IPS-NIHi7 (cell line): ENCODE measurements at regions not wholly inside any gene's neighbourhood (a gene's known extent, or its start where the extent isn't known, plus 50 kb on each side); places are given as distances from the start of the nearest gene placed in this dataset.

Source experiments
- DNase-seq: peaks from one replicate; pipeline ENCODE4 v3.0.0; 2012; ENCODE audit warnings: mixed read lengths; ENCODE audit errors: extremely low spot score

DNA sequence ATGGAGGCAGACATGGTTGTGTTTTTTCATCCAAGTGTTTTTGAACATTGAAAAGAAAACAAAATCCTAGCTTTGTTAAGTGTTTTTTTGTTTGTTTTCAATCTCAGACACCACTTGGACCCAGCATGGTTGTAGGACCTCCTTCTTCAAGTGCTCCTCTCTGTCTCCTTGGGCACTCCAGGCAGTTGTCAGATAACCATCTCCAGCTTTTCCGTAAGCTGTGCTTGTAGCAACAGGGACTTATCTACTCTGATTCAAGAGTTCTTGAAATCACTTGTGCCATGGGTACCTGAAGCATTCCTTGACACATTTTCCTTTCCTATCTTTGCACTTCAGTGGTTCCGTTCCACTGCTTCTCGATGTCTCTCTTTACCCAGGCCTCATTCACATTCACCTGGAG is 334.9 kb upstream of the DDX53 start:
- no peak for DNase-seq

DNA sequence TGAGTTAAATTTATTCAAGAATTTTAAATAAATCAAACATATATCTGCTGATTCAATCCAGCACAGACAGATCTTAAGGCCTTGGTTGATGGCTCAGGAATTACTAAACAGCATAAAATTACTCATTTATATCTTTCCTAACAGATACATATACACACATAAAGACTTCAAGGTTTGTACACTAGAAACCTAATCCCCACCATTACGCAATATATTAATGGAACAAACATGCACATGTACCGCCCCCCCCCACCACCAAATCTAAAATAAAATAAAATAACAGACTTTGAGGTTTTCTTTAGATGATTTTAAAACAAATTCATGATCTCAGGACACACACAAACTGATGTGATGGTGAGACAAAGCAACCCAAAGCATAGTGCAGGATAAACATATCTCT is 333.9 kb upstream of the DDX53 start:
- no peak for DNase-seq

DNA sequence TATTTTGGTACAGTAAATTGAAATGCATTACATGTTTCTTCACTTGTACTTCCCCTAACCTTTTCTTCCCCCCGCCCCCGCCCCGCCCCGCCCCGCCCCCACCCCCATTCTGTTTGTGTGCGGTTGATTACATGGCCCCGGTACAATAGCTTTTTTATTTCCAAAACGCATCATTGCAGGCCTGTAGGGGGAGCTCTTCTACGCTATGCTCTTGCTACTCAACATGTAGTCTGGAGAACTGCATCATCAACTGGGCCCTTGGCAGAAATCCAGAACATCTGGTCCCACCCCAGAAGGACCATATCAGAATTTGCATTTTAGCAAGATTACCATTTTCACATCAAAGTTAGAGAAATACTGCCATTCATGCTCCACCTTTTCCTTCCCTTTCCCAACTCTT is 333.3 kb upstream of the DDX53 start:
- peak; percentile 76 for DNase-seq

DNA sequence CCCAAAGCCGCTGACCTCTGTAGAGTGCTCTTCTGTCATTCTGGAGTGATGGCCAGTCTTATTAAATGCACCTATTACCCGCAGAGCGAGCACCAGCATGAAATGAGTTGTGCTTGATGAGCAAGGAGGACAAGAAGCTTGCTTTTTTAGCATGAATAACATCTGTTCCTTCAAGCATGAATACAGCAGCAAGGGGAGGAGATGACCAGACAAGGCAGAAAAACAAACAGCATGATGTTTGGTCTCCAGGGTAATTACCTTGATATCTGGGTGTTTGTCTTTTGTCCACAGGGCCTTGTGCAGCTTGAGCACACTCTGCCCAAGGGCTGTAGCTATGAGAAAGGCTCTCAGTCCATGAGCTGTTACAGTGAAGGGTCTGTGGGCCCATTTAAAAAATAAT is 324.8 kb upstream of the DDX53 start:
- no peak for DNase-seq

DNA sequence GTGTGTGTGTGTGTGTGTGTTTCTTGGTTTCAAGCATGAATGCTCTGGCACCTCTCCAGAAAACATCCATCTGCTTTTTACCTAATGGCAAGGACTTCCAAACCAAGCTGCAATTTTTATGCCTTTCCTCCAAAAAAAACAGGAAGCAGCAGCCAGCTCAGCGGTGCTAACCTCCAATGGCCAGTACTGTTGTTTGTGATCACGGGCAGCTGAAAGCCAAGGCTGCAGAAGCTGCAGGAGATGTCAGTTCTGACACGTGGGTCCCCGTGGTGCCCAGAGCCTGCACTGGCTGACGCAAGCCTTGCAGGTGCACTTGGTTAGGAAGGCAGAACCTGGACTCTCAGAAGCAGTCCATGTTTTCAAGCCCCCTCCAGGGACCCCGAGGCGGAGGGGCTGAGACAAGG is 313.6 kb upstream of the DDX53 start:
- DNase-seq: no peak

DNA sequence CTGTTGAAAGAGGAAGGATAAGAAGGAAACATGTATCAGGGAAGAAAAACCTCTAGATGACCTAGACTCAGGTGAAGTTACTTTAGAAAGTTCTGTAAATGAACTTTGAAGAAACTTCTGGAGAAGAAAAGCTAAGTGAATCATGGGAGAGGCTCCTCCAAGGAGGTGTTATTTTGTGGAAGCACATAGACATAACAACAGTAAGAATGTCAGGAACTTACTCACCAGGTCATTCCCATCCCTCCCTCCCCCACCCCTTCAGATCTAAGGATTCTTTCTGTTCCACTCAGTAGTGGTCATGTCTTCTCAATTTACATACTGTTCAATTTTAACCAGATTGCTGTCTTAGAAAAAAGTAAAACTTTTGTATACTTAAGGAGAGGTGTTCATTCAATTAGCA is 310.5 kb upstream of the DDX53 start:
- peak; percentile 51 for DNase-seq

DNA sequence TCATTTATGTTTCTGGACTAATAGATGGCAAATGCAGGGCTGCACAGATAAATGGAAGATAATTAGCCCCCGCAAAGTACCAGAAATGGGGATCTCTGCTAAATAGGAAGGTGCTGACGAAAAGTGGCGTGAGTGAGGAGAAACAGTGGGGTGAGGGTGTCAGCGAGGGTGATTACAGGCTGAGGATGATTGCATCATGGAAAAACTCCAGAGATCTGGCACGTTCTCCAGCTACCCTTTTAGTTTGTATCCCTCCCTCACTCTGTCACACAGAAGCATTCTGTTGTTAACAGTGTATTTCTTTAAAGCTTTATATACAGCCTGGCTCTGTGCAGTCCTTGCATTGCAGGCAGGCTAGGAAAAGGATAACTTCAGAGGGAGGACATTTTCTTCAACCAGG is 309.6 kb upstream of the DDX53 start:
- peak; percentile 21 for DNase-seq

DNA sequence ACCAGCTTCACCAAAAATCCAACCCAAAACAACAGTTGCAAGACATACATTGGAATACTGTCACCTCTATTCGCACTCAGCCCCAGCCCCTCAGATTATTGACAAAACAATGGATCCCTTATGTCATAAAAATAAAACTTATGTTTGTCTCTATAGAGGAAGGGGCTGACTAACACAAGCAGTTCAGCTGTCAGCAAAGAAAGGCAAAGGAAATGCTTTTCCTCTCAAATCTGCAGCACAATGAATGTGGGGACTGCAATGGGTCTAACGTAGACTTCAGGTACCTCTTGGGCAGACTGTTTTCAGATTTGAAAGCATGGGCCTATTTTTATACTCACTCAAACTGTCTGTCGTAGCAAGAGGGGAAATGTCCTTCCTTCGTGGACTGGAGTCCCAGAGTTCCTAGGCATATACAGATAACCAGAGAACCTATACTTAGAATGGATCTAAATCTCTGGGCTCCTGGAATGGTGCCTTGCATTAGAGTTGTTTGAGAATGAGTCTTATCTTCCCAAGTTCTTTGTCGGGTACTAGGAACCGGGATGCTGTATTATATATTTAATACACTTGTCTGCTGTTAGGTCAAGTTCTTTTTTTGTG is 307.7 kb upstream of the DDX53 start:
- no peak for DNase-seq

DNA sequence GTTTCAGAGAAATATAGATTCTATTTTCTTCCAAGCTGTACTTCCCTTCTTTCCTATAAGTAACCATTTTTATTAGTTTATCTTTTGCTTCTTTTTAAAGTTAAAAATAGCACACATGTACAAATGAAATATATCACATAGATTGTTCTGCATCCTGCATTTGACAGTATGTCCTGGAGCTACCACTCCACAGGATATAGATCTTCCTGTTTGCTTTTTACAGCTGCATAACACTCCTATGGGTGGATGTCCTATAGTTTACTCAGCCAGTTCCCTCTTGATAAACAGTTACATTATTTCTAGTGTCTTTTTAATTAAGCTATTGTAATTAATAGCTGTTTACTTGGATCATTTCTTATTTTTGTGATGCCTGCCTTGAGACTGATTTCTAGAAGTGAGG is 301.6 kb upstream of the DDX53 start:
- no peak for DNase-seq

DNA sequence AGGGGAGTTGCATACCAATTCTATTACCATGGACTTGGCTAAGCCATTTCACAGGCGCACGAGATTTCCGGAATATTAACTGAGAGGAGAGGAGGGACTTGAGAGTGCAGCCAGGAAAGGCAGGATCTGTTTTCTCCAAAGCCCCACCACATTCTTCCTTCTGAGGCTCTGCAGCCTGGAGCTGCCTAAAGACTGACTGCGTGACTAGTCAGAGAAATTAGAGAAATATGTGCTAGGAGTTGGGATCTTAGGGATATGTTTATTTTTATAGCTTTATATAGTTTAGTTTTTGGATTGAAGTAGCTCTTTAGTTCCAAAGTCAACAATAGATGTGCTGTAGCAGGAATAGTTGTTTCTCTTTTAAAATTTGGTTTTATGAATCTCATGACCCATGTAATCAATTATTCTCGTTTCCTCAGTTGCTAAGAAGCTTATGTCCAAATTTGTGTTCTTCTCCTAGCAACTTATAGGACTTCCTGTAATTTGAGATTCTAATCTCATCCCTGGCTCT is 300.1 kb upstream of the DDX53 start:
- DNase-seq: no peak

DNA sequence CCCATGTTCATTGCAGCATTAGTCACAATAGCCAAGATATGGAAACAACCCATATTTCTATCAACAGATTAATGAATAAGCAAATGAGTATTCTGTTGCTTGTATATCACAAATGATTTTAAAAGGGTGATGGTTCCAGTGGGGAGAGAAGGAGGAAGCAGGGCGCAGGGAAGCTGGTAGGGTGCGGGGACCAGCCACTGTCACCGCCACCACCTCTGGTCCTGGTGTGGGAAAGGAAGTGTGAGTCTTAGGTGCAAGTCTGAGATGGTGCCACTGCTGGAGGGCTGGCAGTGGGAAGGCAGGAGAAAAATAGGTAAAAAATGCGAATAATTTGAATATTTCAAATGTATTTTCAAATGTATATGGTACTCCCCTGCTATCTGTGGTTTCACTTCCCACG is 286.8 kb upstream of the DDX53 start:
- no peak for DNase-seq

DNA sequence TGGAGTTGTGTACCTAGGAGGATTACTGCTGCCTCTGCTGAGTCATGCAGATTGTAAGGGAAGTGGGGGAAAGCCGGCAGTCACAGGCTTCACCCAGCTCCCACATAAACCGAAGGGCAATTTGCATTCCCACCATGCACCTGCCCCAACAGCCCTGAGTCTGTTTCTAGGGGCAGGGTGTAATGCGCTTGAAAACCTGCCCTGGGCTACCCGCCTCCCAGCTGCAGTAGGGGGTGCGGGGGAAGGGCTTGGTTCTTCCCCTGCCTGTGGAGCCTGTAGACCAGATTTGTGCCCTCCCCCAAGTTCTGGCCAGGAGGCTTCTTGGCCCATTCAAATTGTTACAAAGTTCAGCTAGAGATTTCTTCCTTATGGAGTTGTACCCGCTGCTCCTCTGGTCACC is 269.2 kb upstream of the DDX53 start:
- peak; percentile 29 for DNase-seq

DNA sequence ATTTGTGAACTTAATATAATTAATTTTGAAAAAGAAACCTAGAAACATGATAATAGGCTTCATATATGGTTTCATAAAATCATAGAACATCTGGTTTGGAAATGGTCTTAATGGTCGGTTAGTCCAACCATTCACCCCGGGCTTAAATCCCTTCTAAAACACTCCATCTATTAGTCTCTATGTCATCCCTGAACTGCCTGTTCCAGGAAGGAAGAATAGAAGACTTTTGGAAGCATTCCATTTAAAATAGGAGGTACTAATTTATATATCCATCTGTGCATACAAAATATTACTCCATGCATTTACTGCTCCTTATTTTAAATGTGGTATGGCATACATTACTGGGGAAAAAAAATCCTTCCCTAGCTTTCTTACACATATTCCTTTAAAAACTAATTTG is 262.2 kb upstream of the DDX53 start:
- DNase-seq: no peak

DNA sequence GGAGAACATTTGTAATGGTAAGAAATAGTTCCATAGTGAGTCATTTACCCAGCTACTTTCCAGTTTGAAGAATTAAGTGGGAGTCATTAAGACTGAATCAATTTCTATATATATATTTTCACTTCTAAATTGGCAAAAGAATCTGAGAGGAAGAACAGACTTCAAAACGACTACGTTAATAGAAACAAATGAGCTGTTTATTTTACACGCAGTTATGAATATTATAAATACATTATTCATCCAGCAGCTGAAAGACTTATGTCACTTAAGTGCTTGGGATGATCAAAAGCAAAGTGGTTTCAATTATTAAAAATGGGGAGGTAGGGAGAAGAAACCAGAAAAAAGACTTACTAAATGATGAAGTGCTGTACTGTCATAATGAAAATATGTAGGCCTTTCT is 260.5 kb upstream of the DDX53 start:
- no peak for DNase-seq

DNA sequence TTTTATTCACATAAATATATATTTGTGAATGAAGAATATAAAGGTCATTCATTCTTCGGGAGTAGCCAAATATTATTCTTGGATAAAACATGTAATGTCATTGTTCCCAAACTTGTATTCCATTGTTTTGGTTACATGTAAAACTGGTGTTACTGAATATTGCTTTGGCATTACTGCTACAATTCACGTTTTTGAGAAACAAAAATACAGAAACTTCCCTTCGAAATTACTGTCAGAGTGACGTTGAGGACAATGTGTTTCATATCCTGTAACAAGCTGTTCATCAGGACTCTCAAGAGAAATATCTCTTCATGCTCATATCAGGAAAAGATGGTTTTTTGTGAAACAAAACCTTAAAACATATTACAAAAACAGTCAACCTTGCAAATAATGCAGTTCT is 258.9 kb upstream of the DDX53 start:
- DNase-seq: no peak

DNA sequence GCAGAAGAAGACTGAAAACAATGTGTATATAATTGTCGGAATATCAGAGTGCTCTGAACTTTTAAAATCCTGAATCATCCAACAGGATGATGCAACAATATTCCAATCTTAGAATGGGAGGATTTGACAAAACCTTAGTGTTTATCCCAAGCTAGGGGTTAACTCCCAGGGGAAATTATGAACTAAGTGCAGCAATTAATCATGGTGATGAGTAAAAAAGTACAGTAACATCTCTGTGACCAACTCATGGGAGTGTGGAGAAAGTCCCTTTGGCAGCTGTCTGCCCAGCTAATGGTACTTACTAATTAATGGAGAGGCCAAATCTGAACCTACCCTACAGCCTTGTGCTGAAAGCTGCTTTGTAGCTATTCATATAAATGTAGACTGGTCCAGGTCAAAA is 257.6 kb upstream of the DDX53 start:
- DNase-seq: no peak

DNA sequence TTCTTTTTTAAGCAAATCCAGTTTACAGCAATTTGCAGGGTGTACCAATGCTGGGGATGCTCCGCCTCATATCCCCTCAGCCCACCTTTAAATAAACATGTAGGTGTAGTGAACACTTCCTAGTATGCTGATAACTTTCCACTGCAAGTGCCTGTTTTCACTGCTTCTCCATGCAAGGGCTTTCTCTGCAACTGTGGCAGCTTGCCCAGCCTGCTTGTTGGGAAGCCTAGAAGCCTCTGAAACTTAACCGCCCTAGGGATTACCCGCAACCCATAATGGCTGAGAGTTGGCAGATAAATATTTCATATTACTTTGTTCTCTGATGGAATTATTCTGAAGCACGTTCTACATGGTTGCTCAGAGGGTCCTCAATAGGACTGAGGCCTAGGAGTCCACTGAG is 253.7 kb upstream of the DDX53 start:
- DNase-seq: no peak

DNA sequence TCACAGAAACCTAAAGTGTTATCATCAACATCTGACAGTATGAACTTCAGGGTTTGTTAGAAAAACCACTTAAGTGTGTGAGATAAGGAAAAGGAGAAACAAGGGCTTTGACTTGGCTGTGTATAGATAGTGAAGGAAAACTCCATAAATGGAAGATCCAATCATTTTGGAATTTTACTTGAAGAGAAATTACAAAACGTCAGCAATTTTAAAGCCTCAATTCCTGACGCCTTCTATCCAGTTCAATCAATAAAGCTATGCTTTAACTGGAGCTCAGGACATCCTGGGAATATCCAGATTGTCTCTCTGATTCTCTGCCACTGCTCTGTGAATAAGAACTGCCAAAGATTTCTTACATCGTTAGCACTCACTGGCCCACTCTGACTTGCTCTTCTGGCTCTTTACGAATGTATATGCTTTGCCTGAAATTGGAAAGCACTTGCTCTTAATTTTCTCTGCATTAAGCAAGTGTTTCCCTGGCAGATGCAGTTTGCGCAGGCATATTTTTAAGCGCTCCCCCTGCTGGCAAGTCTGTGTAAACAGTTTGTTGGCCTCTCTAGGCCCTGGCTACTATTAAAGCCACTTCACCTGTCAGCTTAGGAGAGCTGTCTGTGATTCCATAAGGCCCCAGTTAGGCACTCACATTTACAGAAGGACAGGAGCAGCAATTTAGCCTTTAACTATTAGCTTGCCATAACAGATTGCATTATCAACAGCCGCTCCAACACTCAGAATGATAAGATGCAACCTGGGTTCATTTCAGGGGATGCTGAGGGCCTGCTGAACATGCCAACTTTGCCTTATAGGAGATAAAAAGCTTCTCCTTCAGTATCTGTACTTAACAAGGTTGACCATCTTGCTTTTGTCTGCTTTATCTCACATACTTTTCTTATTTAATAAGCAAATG is 251.4 kb upstream of the DDX53 start:
- peak; percentile 69 for DNase-seq

DNA sequence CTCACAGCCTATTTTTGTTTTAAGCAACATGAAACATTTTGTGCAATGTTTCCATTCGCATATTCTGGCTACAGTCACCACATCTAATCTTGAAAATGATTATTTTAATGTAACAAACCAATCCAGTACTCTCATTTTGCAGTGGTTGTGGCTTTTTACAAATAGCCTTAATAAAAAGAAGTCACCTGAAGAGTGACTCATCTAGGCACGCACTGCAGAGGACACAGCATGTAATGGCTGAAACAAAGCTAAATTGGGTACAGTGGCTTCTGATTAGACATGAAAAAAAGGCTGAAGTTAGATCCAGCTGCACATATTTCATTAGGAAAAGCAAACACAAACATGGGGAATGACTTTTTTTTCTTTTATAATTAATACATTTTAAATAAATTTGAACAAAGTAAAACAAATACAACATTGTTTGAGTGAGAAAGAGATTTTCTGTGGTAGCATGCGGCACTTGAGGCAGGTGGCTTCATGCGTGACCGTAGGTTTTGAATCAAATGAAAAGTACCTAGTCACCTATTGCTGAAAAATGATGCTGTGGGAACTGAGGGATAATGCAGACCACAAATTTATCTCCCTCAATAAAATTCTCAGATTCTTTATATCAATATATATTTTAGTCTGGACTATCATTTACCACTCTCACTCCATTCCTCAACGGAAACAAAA is 240.8 kb upstream of the DDX53 start:
- DNase-seq: no peak

DNA sequence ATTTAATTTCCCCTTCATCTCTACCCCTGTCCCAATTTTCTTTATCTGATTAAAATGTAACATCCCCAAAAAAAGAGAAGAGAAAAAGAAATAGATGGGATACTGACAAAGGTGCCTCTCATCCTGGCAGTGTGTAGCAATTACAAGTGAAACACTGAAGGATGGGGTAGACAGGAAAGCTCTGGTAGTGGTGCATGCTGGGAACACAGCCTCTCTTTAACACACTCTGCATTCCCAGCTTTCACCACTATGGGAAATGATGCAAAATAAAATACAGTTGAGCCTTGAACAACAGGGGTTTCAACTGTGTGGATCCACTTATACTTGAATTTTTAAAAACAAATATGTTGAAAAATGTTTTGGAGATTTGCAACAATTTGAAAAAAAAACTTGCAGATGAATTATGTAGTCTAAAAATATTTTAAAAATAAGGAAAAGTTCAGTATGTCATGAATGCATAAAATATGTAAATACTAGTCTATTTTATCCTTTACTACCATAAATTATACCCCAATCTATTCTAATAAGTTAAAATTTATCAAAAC is 239.2 kb upstream of the DDX53 start:
- peak; percentile 29 for DNase-seq

DNA sequence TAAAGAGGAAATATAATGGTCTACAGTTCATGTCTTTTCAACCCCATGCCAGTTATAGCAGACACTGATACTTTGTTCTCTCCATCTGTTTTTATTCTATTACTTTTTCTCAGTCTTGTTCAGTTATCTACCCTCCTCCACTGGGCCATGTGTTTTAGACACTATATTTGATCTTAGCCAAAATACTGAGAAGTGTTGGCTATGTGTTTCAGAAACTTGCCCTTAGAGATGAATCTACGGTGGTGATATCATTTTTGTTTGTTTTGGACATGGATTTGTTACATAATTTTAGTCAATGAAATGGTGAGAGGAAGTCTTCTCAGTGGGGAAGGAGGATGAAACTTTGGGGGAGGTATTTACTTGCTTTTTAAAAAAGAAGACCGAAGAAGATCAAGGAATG is 211.5 kb upstream of the DDX53 start:
- DNase-seq: no peak

DNA sequence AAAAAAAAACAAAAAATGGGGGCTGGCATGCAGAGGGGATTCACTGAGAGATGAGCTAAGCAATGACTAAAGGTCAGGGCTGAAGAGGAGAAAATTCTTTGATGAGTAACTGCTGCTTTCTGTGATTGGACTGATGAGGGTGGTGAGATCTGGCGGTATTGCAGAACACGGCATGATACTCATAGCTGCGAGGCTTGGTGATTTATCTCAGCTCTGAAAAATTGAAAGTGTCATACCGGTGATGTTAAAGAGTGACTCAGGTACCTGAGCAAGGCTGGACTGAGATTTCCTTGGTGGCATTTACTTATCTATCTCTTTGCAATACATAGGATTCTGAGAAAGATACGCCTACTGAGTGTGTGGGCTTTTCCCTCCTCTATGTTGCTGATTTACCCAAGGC is 204.1 kb upstream of the DDX53 start:
- DNase-seq: no peak

DNA sequence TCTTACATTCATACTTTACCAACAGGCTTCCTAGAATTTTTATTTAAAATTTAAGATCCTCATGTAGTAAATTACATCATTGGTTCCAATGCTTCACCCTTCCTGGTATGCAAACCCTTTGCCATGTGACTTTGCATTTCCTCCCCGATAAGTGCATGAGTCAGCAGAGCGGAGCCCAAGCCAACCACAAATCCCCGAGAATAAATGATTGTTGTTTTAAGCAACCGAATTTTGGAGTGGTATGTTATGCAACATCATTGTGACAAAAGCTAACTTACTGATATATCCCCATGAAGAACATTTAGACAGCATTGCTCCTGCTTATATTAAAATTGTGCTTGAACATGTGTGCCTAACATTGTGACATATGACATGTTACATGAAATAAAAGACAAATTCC is 199.4 kb upstream of the DDX53 start:
- peak; percentile 15 for DNase-seq
